Peyer's patch (tissue), 4 donors: ENCODE measurements at regions not wholly inside any gene's neighbourhood (a gene's known extent, or its start where the extent isn't known, plus 50 kb on each side); places are given as distances from the start of the nearest gene placed in this dataset.

ENCODE experiments used
- DNase-seq, 3 donors: peaks; one replicate each; pipeline ENCODE4 v3.0.0-alpha.2; 2017 to 2019
- H3K27ac ChIP-seq, 4 donors: fragments of 200-600 bp; sonication (generic); one replicate each; pipeline ENCODE4 v1.5.1; 2016 to 2019
- H3K27me3 ChIP-seq, 2 donors: fragments of 200-600 bp; sonication (generic); one replicate each; pipeline ENCODE4 v1.5.1; 2019
- H3K36me3 ChIP-seq, 3 donors: fragments of 200-600 bp; sonication (generic); one replicate each; pipeline ENCODE4 v1.5.1; 2016 to 2019
- H3K4me1 ChIP-seq, 4 donors: fragments of 200-600 bp; sonication (generic); one replicate each; pipeline ENCODE4 v1.5.1; 2016 to 2019
- H3K4me3 ChIP-seq, 4 donors: fragments of 200-600 bp; sonication (generic); 1 replicate in 3 of 4; 2 replicates in 1 of 4; pipeline ENCODE4 v1.5.1; 2016 to 2019; ENCODE audit warnings: mild to moderate bottlenecking in 1 of 4
- H3K9me3 ChIP-seq, 4 donors: fragments of 200-600 bp; sonication (generic); one replicate each; pipeline ENCODE4 v1.5.1; 2016 to 2019; ENCODE audit warnings: mild to moderate bottlenecking in 1 of 4
- CTCF ChIP-seq, 6 experiments: fragments of 450-650 bp in 4 of 6; fragments of 200-600 bp in 2 of 6; sonication (generic) in 1 of 6; IDR thresholded peaks; one replicate each; pipeline ENCODE4 v1.5.1; 2017 to 2019; ENCODE audit warnings: antibody characterized with exemption in 6 of 6, mild to moderate bottlenecking in 3 of 6, moderate library complexity in 1 of 6
- POLR2A ChIP-seq, 2 donors: fragments of 450-650 bp; IDR thresholded peaks; one replicate each; pipeline ENCODE4 v1.5.1; 2017; ENCODE audit warnings: antibody characterized with exemption in 2 of 2, mild to moderate bottlenecking in 2 of 2, moderate library complexity in 2 of 2

DNA sequence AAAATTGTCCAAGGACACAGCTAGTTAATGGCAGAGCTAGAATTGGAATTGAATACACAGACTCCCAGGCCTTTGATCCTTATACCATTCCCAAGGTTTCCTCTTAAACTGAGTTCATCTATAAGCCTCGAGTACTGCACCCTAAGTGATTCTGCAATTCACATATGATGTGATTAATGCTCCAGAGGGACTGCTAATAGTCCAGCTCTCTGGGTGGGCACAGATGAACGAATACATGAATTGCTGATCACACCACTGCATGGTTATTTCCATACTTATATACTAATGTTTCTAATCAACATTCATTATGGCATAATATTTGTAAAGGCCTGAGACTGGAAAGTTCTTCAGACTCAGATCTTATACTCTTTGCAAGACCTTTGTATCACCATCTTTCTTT, 101.8 kb downstream of the NUFIP1 start:
- no peak for DNase-seq
- Histone ChIP-seq H3K36me3 (no peaks in the 10 kb centered on the region), H3K27me3 (no peaks in the 10 kb centered on the region), H3K4me3 (no peak overlapping the region), H3K9me3 (no peaks in the 10 kb centered on the region), H3K4me1 (peaks cover 0 to 4% (median 0%) of the 10 kb centered on the region in 4 donors), H3K27ac (no peak overlapping the region)
- TF ChIP-seq CTCF (IDR thresholded peaks at IDR 0.05) (no peak), POLR2A (IDR thresholded peaks at IDR 0.05) (no peak)

DNA sequence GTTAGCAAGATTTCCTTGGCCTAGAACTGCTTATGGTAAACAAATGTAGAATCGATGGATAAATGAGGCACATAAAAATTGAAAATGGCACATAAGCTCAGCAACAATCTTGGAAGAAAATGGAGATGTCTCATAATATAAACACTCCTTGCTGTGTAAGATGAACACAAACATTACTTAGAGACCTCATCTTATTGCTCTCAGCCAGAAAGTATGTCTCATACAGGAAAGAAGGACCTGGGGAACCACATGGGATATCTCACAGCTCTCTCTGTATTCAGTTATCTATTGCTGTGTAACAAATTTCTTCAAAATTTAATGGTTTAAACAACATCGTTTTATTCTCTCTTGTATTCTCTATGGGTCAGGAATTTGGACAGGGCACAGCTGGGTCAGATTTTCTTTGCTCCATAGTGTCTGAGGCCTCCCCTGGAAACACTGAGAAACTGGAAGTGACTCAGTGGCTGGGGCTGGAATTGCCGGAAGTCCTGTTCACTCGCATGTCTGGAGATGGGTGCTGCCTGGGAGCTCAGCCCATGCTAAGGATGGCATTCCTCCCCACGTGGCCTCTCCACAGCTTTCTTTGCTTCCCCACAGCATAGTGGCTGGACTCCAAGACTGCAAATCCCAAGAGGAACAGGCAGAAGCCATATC, 105.1 kb downstream of the NUFIP1 start:
- Histone ChIP-seq H3K27ac (no peak overlapping the region), H3K4me1 (no peaks in the 10 kb centered on the region), H3K9me3 (no peaks in the 10 kb centered on the region), H3K36me3 (no peaks in the 10 kb centered on the region), H3K4me3 (no peak overlapping the region), H3K27me3 (no peaks in the 10 kb centered on the region)
- TF ChIP-seq CTCF (IDR thresholded peaks at IDR 0.05) = no peak
- no peak for TF ChIP-seq POLR2A (IDR thresholded peaks at IDR 0.05)
- DNase-seq = no peak

DNA sequence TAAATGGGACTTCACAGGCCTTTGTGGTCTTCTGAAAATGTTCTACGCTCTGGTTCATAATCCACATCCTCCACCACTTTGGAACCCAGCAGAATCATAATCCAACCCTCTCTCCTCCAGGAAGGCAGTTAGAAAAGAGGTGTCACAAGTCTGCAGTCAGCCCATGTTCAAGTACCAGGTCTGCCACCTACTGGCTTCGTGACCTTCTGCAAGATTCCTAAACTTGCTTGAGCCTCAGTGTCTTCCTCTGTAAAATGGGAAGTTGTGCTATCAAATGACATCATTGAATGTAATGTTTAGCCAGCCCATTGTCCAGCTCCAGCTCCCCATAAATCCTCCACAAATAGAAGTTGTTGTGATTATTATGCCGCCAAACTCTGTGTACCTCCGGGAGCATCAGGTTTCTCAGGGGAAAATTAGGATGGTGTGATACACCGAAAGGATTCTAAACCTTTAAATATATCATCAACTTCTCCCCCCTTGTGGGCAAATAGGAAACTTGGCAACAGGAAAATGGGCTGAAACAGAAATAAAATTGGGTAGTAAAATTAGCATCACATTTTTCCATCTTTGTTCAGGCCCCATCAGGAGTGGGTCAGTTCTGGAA, 109.7 kb downstream of the NUFIP1 start:
- no peak for DNase-seq
- H3K27ac ChIP-seq = no peak overlapping the region

DNA sequence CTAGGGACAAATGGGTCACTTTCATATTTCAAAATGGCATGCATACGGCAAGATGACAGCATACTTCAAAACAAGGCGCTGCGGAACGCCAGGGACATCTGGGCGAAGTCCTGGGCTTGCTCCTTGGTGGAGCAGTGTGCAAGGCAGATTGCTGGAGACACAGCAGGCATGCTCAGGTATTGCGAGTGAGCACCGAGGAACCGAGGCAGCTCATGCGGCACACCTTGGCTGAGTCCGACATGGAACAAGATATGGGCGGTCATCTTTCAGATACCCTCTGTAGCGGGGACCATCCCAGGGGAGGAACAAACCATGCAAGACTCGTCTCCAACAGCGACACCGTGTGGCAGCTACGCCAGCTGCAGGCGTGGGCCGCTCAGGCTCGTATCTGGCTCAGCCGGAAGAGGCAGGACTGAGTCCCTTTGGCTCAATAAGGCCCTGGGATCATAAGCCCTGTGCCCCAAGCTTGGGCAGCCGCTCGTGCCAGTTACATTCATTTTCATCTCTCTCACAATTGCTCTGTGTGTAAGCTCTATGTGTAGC, 112.4 kb downstream of the NUFIP1 start:
- Histone ChIP-seq H3K4me3 (no peak overlapping the region), H3K9me3 (peaks cover 0 to 6% (median 0%) of the 10 kb centered on the region in 4 donors), H3K27ac (no peak overlapping the region), H3K36me3 (no peaks in the 10 kb centered on the region), H3K4me1 (no peaks in the 10 kb centered on the region), H3K27me3 (no peaks in the 10 kb centered on the region)
- no peak for DNase-seq
- no peak for TF ChIP-seq CTCF (IDR thresholded peaks at IDR 0.05)
- no peak for TF ChIP-seq POLR2A (IDR thresholded peaks at IDR 0.05)

More for the DNA sequence above, 109.7 kb downstream of the NUFIP1 start:
- H3K4me3 ChIP-seq = no peak overlapping the region
- peak in 4 of 6 experiments; percentile 13 to 68 (median 66) for TF ChIP-seq CTCF (IDR thresholded peaks at IDR 0.05)
- no peak for TF ChIP-seq POLR2A (IDR thresholded peaks at IDR 0.05)
- no peaks in the 10 kb centered on the region for H3K4me1 ChIP-seq
- H3K27me3 ChIP-seq = no peaks in the 10 kb centered on the region
- H3K9me3 ChIP-seq = peaks cover 0 to 6% (median 0%) of the 10 kb centered on the region in 4 donors
- H3K36me3 ChIP-seq = no peaks in the 10 kb centered on the region

- H3K4me1 ChIP-seq = no peaks in the 10 kb centered on the region
- TF ChIP-seq POLR2A (IDR thresholded peaks at IDR 0.05) (no peak), CTCF (IDR thresholded peaks at IDR 0.05) (no peak)
- H3K9me3 ChIP-seq = peaks cover 0 to 6% (median 0%) of the 10 kb centered on the region in 4 donors
- no peak overlapping the region for H3K27ac ChIP-seq
- H3K36me3 ChIP-seq = no peaks in the 10 kb centered on the region
- no peaks in the 10 kb centered on the region for H3K27me3 ChIP-seq
- no peak overlapping the region for H3K4me3 ChIP-seq
- no peak for DNase-seq
Observed at GRCh38 chr13:44874886-44875630, 114.2 kb downstream of the NUFIP1 start.
